ENCODE measurements at regions not wholly inside any gene's neighbourhood (a gene's known extent, or its start where the extent isn't known, plus 50 kb on each side); places are given as distances from the start of the nearest gene placed in this dataset.

GRCh38 chr2:183552716-183553115 is 428.5 kb downstream of the NUP35 start:
- TF ChIP-seq CREB1 (IDR thresholded peaks at IDR 0.05; ENCODE audit: low read depth) = no peak
- TF ChIP-seq FOXM1 (IDR thresholded peaks at IDR 0.05; ENCODE audit: borderline replicate concordance, low read depth) = no peak
- no peak for TF ChIP-seq MAX (IDR thresholded peaks at IDR 0.05)
- TF ChIP-seq REST (IDR thresholded peaks at IDR 0.05; ENCODE audit: low read depth) = no peak
- TF ChIP-seq NFIC (IDR thresholded peaks at IDR 0.05) = no peak
- no peak for TF ChIP-seq RAD21 (IDR thresholded peaks at IDR 0.05; ENCODE audit: low read depth)
- TF ChIP-seq YY1 (IDR thresholded peaks at IDR 0.05; ENCODE audit: low read depth) = no peak
- no peak for TF ChIP-seq TEAD4 (IDR thresholded peaks at IDR 0.05)
- TF ChIP-seq EP300 (IDR thresholded peaks at IDR 0.05; ENCODE audit: borderline replicate concordance) = no peak
- TF ChIP-seq CEBPB (IDR thresholded peaks at IDR 0.05) = no peak
- no peak for TF ChIP-seq EGR1 (IDR thresholded peaks at IDR 0.05)
- TF ChIP-seq USF1 (IDR thresholded peaks at IDR 0.05) = no peak
- no peak for TF ChIP-seq TCF12 (IDR thresholded peaks at IDR 0.05; ENCODE audit: low read depth)

- TF ChIP-seq EGR1 (IDR thresholded peaks at IDR 0.05) = no peak
- TF ChIP-seq NFIC (IDR thresholded peaks at IDR 0.05) = no peak
- no peak for TF ChIP-seq ZBTB7A (IDR thresholded peaks at IDR 0.05; ENCODE audit: low read depth)
- no peak for TF ChIP-seq FOXM1 (IDR thresholded peaks at IDR 0.05; ENCODE audit: borderline replicate concordance, low read depth)
- TF ChIP-seq TCF12 (IDR thresholded peaks at IDR 0.05; ENCODE audit: low read depth) = no peak
- TF ChIP-seq TEAD4 (IDR thresholded peaks at IDR 0.05) = no peak
- no peak for TF ChIP-seq YY1 (IDR thresholded peaks at IDR 0.05; ENCODE audit: low read depth)
- TF ChIP-seq CREB1 (IDR thresholded peaks at IDR 0.05; ENCODE audit: low read depth) = no peak
Observed at GRCh38 chr2:183564726-183565125, 440.5 kb downstream of the NUP35 start.

GRCh38 chr2:183575481-183575880 is 451.2 kb downstream of the NUP35 start:
- TF ChIP-seq FOXM1 (IDR thresholded peaks at IDR 0.05; ENCODE audit: borderline replicate concordance, low read depth) = no peak
- TF ChIP-seq ZBTB7A (IDR thresholded peaks at IDR 0.05; ENCODE audit: low read depth) = no peak
- TF ChIP-seq TAF1 (IDR thresholded peaks at IDR 0.05; ENCODE audit: low read depth) = no peak
- no peak for TF ChIP-seq TEAD4 (IDR thresholded peaks at IDR 0.05)
- TF ChIP-seq CREB1 (IDR thresholded peaks at IDR 0.05; ENCODE audit: low read depth) = no peak
- no peak for TF ChIP-seq NFIC (IDR thresholded peaks at IDR 0.05)
- no peak for TF ChIP-seq CEBPB (IDR thresholded peaks at IDR 0.05)
- no peak for TF ChIP-seq REST (IDR thresholded peaks at IDR 0.05; ENCODE audit: low read depth)
- TF ChIP-seq MAX (IDR thresholded peaks at IDR 0.05) = no peak
- no peak for TF ChIP-seq YY1 (IDR thresholded peaks at IDR 0.05; ENCODE audit: low read depth)
- no peak for TF ChIP-seq USF1 (IDR thresholded peaks at IDR 0.05)

GRCh38 chr2:183579686-183580085 is 455.4 kb downstream of the NUP35 start:
- no peak for TF ChIP-seq EGR1 (IDR thresholded peaks at IDR 0.05)

GRCh38 chr2:183592271-183592670 is 468.0 kb downstream of the NUP35 start:
- TF ChIP-seq EP300 (IDR thresholded peaks at IDR 0.05; ENCODE audit: borderline replicate concordance) (no peak), TCF12 (IDR thresholded peaks at IDR 0.05; ENCODE audit: low read depth) (no peak), ZBTB7A (IDR thresholded peaks at IDR 0.05; ENCODE audit: low read depth) (no peak), FOXM1 (IDR thresholded peaks at IDR 0.05; ENCODE audit: borderline replicate concordance, low read depth) (no peak), MAX (IDR thresholded peaks at IDR 0.05) (no peak), TAF1 (IDR thresholded peaks at IDR 0.05; ENCODE audit: low read depth) (no peak), CEBPB (IDR thresholded peaks at IDR 0.05) (no peak), REST (IDR thresholded peaks at IDR 0.05; ENCODE audit: low read depth) (no peak), YY1 (IDR thresholded peaks at IDR 0.05; ENCODE audit: low read depth) (no peak), CREB1 (IDR thresholded peaks at IDR 0.05; ENCODE audit: low read depth) (no peak), NFIC (IDR thresholded peaks at IDR 0.05) (no peak), RAD21 (IDR thresholded peaks at IDR 0.05; ENCODE audit: low read depth) (no peak), TEAD4 (IDR thresholded peaks at IDR 0.05) (no peak), EGR1 (IDR thresholded peaks at IDR 0.05) (no peak), USF1 (IDR thresholded peaks at IDR 0.05) (no peak)
